Stromal cell of bone marrow (primary cell): ENCODE measurements at regions not wholly inside any gene's neighbourhood (a gene's known extent, or its start where the extent isn't known, plus 50 kb on each side); places are given as distances from the start of the nearest gene placed in this dataset.
A peak's percentile ranks its signal among the peaks of the same experiment; 100 is the strongest.
"Not testable (repeated sequence)": the region's sequence is repeated elsewhere in the genome, so short reads cannot be mapped to it uniquely, and the experiment has no call there.

Experiments
- DNase-seq: peaks from one replicate; pipeline ENCODE4 v3.0.0-alpha.2; 2012; ENCODE audit warnings: low read depth

GRCh38 chr5:61215996-61216395 lies 53.7 kb upstream of the SMIM15 start:
- DNase-seq = no peak

GRCh38 chr5:61216741-61217140 lies 54.5 kb upstream of the SMIM15 start:
- DNase-seq = no peak

GRCh38 chr5:61217214-61217613 lies 54.9 kb upstream of the SMIM15 start:
- no peak for DNase-seq

DNA sequence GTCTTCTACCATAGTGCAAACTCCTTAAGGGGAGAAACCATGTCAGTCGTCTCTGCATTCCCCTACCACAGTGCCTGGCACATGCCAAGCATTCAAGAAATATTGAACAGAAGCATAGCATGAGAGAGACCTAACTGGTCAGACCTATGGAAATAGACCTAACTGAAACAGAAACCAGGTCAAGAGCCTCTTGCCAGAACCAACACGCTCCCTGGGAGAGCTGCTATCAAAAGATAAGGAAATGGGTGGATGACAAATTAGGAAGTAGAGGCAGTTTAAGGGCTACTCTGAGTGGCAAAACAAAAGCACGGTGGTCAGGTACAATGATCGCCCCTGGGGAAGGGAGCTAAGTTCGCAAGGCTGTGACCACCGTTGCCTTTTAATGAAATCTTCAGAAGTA lies 66.0 kb upstream of the SMIM15 start:
- no peak for DNase-seq

GRCh38 chr5:61228691-61229280 lies 66.5 kb upstream of the SMIM15 start:
- DNase-seq = peak; percentile 12

- DNase-seq = no peak
Observed at GRCh38 chr5:61229416-61229815, 67.1 kb upstream of the SMIM15 start.

- no peak for DNase-seq
Observed at GRCh38 chr5:61230492-61230891, 68.2 kb upstream of the SMIM15 start.

- no peak for DNase-seq
Observed at GRCh38 chr5:61231813-61232212, 69.5 kb upstream of the SMIM15 start.

DNA sequence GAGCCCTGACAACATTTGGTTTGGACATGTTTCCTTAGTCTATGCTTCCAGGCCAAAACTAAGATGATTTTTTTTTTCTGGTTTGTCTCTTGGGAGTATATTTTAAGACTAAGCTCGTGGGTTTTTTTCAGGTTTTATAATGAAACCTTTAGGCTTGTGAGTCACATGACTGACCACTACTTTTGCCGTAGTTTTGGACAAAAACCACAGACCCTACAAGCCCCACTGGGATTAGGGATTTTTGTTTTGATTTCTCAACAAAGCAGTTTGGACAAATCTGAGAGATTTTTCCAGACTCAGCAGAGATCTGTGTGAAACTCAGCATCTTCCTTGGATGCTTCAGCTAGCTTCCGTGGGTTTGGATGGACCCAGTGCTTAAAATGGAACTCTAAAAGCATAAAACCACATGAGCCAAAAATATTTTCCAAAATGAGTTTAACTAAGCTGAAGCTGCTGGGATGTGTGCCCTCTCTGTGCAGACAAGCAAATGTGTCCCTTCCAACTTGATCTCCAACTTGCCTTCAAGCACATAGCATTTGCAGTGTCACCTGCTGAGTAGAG lies 70.3 kb upstream of the SMIM15 start:
- peak; percentile 93 for DNase-seq

DNA sequence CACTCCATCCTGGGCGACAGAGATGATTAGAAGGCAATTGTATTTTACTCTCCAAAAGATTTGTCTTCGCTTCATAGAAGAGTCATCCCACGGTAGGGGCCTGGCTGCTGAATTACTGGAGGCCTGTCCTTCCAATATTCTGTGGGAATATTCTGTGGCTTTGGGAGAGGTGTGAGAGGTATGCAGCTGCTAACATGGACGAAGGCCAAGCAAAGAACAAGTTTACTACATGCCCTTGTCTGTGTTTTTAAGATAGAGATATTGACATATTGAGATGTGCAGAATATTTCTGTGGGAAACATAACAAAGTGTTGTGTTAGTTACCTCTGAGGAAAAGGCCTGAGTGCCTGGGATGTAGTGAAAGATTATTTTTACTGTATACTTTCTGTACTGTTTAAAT lies 71.8 kb upstream of the SMIM15 start:
- no peak for DNase-seq

DNA sequence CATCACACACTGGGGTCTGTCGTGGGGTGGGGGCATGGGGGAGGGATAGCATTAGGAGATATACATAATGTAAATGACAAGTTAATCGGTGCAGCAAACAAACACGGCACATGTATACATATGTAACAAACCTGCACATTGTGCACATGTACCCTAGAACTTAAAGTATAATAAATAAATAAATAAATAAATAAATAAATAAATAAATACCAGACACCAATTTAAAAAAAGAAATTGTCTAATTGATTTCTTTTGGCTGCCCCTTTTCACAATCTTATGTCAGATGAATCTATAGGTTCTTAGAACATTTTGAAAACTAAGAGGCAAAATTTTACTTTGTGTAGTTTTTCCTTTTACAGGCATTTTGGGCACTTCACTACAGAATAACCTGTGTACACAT lies 74.4 kb upstream of the SMIM15 start:
- not testable (repeated sequence) for DNase-seq

GRCh38 chr5:61245486-61245885 lies 83.2 kb upstream of the SMIM15 start:
- DNase-seq = no peak

GRCh38 chr5:61245936-61246335 lies 83.7 kb upstream of the SMIM15 start:
- DNase-seq = no peak

DNA sequence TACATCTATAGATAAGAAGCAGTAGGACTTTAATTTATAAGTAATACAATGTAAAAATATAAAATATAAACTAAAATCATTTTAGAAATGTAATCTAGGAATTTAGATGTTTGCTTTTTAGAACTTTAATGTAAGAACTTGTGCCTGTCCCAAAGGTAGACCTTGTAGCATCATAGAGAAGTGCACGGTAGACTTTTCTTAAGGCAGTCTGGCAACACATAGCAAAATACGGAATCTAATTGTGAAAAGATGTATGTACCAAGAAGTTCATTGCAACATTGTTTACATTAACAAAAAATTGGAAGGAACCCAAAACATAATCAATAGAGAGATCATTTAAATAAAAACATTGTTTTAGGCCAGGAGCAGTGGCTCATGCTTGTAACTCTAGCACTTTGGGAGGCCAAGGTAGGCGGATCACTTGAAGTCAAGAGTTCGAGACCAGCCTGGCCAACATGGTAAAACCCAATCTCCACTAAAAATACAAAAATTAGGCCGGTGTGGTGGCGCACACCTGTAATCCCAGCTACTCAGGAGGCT lies 84.6 kb upstream of the SMIM15 start:
- DNase-seq = no peak

- DNase-seq = no peak
Observed at GRCh38 chr5:61251874-61252642, 80.0 kb upstream of the ZSWIM6 start.

DNA sequence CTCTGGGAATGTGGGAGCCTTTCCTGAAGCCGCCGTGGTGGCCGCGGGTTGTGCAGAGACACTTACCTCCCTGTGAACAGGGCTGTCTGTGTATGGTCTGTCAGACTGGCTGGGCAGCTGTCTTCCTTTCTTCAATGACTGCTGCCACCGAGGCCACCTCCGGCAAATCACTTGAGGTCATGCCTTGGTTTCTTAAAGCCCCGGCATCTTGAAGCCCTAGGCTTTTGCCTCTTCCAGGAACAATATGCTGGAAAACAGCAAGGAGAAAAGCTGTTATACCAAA lies 79.5 kb upstream of the ZSWIM6 start:
- no peak for DNase-seq

DNA sequence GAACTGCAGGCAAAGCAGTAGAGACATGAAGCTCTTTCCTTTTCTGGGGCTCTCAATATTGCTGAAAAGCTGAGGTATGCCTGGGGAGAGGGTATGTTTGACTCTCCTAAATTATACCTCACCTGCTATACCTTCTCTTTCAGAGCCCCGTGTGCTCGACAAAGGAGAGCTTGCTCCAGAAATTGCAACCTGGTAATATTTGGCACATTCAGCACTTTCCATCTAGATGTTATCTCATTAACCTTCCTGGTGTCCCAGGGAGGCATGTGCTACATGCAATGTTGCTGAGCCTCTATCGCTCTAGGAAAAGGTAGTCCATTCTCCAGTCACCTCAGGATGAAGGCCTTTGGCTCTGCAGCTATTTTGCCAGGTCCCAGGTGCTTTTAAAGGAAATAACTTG lies 78.5 kb upstream of the ZSWIM6 start:
- DNase-seq = no peak

DNA sequence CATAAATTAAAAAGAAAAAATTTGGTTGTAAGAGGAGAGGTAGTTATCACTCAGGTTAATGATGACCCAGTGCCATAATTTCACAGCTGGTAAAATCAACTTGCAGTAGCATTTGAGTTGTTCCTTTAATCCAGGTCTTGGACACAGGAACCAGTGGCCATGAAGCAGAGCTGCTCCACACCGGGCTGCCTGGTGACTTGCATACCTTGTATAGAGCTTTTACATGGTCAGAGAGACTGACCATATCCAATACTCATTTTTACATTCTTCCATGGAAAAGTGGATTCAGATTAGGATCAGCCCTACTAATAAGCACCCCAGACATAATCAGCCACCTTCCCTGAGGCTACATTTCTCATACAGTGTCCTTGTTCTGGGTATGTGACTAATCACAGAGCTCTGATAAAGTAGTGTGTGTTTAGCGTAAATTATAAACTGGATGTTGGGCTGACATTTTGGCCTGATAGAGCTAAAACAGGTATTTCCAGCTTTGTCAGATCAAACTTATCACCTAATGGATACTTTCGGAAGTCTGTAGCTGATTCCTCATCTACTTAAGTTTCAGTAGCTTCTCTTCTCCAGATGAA lies 77.0 kb upstream of the ZSWIM6 start:
- no peak for DNase-seq

DNA sequence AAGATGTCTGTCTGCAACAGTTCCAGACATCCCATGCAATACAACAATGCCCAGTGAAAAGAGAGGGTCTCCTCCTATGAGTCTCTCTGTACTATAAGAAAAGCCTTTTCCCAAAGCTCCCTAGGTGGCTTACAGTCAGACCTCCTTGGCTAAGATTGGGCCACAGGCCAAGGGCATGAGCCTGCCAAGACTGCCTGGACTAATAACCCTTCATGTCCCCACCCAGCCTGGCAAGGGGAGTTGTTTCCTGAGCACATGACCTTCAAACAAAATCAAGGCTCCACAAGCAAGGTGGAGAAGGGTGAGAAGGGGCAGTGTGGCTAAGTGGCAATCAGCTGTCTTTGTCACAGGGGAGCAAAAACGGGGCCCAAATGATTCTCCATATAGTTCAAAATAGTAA lies 75.6 kb upstream of the ZSWIM6 start:
- DNase-seq = no peak

- DNase-seq = peak; percentile 58
Observed at GRCh38 chr5:61257421-61257820, 74.6 kb upstream of the ZSWIM6 start.

GRCh38 chr5:61261136-61261535 lies 70.9 kb upstream of the ZSWIM6 start:
- DNase-seq = no peak

DNA sequence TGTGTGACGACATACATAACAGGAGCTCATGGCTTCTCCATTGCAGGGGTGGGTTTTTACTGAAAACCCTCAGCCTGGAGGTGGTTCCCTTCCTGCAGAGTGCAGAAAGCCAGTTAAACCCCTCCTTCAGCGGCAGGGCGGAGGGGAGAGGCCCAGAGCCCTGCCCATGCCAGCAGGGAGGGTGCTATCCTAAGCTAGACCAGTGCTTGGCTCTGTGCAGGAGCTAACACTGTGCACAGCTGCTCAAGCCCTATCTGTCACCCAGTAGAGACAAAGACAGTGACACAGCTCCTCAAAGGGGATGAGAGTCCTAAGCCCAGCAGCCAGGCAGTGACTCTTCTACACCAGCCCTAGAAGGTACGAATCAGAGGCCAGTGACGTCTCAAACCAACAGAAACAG lies 70.0 kb upstream of the ZSWIM6 start:
- no peak for DNase-seq

DNA sequence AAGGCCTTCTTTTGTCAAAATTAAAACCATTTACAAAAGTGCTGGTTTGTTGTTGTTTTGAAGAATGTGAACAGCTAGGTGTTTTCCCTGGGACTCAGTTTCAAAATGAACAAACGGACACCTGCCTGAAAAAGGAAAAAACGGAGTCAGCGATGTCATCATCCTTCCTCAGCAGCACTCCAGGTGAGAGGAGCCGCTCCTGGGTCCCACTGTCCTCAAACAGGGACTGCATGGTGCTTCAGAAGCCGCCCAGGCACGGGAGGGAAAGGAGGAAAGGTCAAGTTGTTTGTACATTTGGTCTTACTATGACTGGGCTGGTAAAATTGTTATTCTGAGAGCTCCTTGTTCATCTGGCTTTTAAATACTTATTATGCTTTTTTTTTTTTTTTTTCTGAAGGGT lies 69.0 kb upstream of the ZSWIM6 start:
- no peak for DNase-seq
